Colonic mucosa (tissue), 4 donors: ENCODE measurements at regions not wholly inside any gene's neighbourhood (a gene's known extent, or its start where the extent isn't known, plus 50 kb on each side); places are given as distances from the start of the nearest gene placed in this dataset.

ENCODE experiments used
- DNase-seq: peaks from one replicate; pipeline ENCODE4 v3.0.0-alpha.2; 2020
- H3K27ac ChIP-seq: fragments of 200-600 bp; one replicate; pipeline ENCODE4 v1.8.0; 2021
- H3K27me3 ChIP-seq: fragments of 200-600 bp; one replicate; pipeline ENCODE4 v1.8.0; 2021
- H3K36me3 ChIP-seq: fragments of 200-600 bp; one replicate; pipeline ENCODE4 v1.8.0; 2021
- H3K4me1 ChIP-seq: fragments of 200-600 bp; one replicate; pipeline ENCODE4 v1.8.0; 2021; ENCODE audit warnings: mild to moderate bottlenecking
- H3K4me3 ChIP-seq: fragments of 200-600 bp; one replicate; pipeline ENCODE4 v1.8.0; 2021
- H3K9ac ChIP-seq, 2 donors: one replicate each; pipeline ENCODE4 v1.7.0; 2013; ENCODE audit warnings: control low read depth in 2 of 2, low read depth in 2 of 2, low read length in 2 of 2
- H3K9me3 ChIP-seq: fragments of 200-600 bp; one replicate; pipeline ENCODE4 v1.8.0; 2021
- CTCF ChIP-seq: fragments of 200-600 bp; IDR thresholded peaks from one replicate; pipeline ENCODE4 v1.8.0; 2022; ENCODE audit warnings: antibody characterized with exemption, mild to moderate bottlenecking
- intact Hi-C: fragments of 100-400 bp; cut with DNase I; formaldehyde crosslinking; loops from one replicate; pipeline ENCODE4 v1.14.1; 2022
- donor health status: healthy.
- donor health status: DM: no; HTN: no; CAD: no.
- donor health status: DM: no; HTN: no; CAD: no.

- no peak for DNase-seq
- no peak for TF ChIP-seq CTCF
- Histone ChIP-seq H3K9me3 (no peaks in the 10 kb centered on the region), H3K27ac (no peak overlapping the region), H3K27me3 (no peaks in the 10 kb centered on the region), H3K4me3 (no peak overlapping the region), H3K9ac (no peak overlapping the region), H3K4me1 (no peaks in the 10 kb centered on the region), H3K36me3 (no peaks in the 10 kb centered on the region)
- intact Hi-C loops = no loop called here
Measured at GRCh38 chr20:39785252-39785917, 823.2 kb downstream of the DHX35 start.

- no peaks in the 10 kb centered on the region for H3K9me3 ChIP-seq
- no peaks in the 10 kb centered on the region for H3K27me3 ChIP-seq
- DNase-seq = no peak
- intact Hi-C loops = no loop called here
- H3K36me3 ChIP-seq = no peaks in the 10 kb centered on the region
- H3K27ac ChIP-seq = no peak overlapping the region
- TF ChIP-seq CTCF = no peak
- no peak overlapping the region for H3K4me3 ChIP-seq
- no peaks in the 10 kb centered on the region for H3K4me1 ChIP-seq
- no peak overlapping the region for H3K9ac ChIP-seq
Measured at GRCh38 chr20:39784693-39785092, 822.5 kb downstream of the DHX35 start.

GRCh38 chr20:39778847-39779604 is 816.9 kb downstream of the DHX35 start:
- no peak overlapping the region for H3K27ac ChIP-seq
- H3K9me3 ChIP-seq = no peaks in the 10 kb centered on the region
- TF ChIP-seq CTCF = no peak
- no peak overlapping the region for H3K9ac ChIP-seq
- H3K27me3 ChIP-seq = no peaks in the 10 kb centered on the region
- H3K36me3 ChIP-seq = no peaks in the 10 kb centered on the region
- no peaks in the 10 kb centered on the region for H3K4me1 ChIP-seq
- DNase-seq = no peak
- H3K4me3 ChIP-seq = no peak overlapping the region
- intact Hi-C loops = no loop called here

- no peaks in the 10 kb centered on the region for H3K9me3 ChIP-seq
- no peaks in the 10 kb centered on the region for H3K36me3 ChIP-seq
- no peak overlapping the region for H3K27ac ChIP-seq
- no peak overlapping the region for H3K4me3 ChIP-seq
- no peak overlapping the region for H3K9ac ChIP-seq
- intact Hi-C loops = no loop called here
- H3K4me1 ChIP-seq = no peaks in the 10 kb centered on the region
- no peak for DNase-seq
- TF ChIP-seq CTCF = no peak
- no peaks in the 10 kb centered on the region for H3K27me3 ChIP-seq
Measured at GRCh38 chr20:39778431-39778830, 816.3 kb downstream of the DHX35 start.

- no peak for DNase-seq
- Histone ChIP-seq H3K9ac (no peak overlapping the region), H3K27ac (no peak overlapping the region), H3K27me3 (no peaks in the 10 kb centered on the region), H3K36me3 (no peaks in the 10 kb centered on the region), H3K9me3 (no peaks in the 10 kb centered on the region), H3K4me3 (no peak overlapping the region), H3K4me1 (no peaks in the 10 kb centered on the region)
- intact Hi-C loops = no loop called here
- TF ChIP-seq CTCF = no peak
Measured at GRCh38 chr20:39777610-39778009, 815.5 kb downstream of the DHX35 start.
